GM18861 (cell line): ENCODE measurements at regions not wholly inside any gene's neighbourhood (a gene's known extent, or its start where the extent isn't known, plus 50 kb on each side); places are given as distances from the start of the nearest gene placed in this dataset.
"Not testable (repeated sequence)": the region's sequence is repeated elsewhere in the genome, so short reads cannot be mapped to it uniquely, and the experiment has no call there.

Experiments
- ATAC-seq: cut with Tn5 transposase; IDR thresholded peaks from one replicate; pipeline ENCODE4 v1.9.1; 2021; ENCODE audit not compliant: unreplicated experiment

DNA sequence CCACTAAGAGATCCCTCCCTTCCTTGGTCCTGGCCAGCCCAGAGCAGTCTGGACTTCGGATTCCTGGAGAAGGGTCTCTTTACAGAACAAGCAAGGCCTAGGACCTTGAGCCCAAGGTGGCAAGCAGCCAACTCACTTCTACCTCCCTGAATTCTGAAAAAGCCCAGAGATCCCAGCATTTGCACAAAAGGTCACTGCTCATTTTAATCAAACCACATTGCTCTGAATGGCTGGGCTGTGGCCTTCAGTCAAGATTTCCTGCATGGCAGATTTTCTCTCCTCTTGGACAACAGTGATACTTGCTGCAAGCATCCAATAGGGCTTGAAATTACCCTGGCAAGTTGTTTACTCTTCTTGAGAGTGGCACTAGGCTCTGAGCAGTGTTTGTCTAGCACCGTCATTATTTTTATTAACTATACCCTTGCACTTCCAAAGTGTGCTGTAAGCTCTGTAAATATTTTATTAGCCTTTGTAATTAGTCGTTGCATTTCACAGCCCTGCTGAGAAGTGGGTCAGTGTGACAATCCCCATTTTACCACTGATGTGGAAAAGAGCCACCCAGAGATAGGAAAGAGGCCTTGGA lies 274.7 kb upstream of the CTNNB1 start:
- no peak for ATAC-seq

DNA sequence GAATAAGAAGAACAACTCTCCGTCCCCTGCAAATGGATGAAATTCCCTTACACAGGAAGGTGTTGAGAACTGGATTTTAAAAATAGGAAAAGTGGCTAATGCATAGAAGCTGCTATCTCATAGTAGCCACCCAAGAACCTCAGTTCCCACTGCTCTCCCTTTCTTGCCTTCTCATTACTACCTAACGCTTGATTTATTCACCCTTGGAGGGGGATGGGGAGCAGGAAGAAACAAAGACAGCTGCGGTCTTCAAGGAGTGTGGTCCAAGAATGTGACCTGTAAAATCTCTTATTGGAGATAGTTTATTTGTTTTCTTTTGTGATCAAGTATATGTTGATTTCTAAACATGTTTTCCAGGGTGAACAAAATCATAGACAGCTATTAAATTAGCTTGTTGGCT lies 274.1 kb upstream of the CTNNB1 start:
- ATAC-seq: no peak

DNA sequence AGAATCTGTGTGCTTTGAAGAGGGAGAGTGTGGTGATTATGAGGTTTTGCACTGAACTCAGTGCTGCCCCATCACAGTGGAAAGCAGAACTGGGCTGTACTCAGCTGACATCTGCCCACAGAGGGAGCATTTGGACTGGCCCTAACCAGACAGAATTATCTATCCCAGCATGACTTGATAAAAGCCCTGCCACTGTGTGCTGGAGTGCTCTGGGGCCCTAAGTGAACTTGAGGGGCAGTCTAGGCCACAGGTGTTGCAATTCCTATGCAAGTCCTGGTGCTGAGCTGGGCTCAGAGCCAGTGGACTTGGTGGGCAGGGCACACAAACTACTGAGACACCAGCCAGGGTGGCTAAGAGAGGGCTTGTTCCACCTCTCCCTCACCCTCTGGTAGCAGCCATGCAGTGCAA lies 269.2 kb upstream of the CTNNB1 start:
- ATAC-seq: no peak

DNA sequence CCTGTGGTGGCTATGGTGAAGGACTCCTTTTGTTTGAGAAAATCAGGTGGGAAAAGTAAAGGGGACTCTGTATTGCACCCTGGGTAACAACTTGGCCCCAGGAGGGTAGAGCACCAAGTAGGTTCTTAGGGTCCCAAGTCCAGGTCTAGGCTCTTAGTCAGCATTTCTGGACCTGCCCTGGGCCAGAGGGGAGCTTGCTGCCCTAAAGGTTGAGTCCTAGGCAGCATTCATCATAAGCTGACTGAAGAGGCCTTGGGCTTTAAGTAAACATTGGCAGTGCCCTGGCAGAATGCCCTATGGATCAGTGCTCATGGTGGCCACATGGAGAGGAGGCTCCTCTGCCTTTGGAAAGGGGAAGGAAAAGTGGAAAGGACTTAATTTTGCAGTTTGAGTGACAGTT lies 268.5 kb upstream of the CTNNB1 start:
- no peak for ATAC-seq

DNA sequence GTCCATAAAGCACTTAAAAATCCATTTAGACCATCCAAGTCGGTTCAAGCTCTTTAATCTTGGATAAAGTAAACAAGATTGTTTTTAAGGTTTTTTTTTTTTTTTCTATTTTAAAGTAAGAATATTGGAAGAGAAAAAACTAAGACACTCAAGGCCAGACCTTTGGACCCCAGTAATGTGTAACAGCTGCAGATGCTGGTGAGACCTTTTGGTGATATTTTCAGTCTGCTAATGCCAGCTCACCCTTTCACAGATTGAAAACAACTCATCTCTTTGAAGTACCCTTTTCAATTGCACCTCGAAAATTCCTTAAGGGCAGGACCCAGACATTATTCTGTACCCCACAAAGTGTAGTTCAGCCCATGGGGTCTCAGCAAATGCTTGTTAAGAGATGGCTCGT lies 260.7 kb upstream of the CTNNB1 start:
- no peak for ATAC-seq

DNA sequence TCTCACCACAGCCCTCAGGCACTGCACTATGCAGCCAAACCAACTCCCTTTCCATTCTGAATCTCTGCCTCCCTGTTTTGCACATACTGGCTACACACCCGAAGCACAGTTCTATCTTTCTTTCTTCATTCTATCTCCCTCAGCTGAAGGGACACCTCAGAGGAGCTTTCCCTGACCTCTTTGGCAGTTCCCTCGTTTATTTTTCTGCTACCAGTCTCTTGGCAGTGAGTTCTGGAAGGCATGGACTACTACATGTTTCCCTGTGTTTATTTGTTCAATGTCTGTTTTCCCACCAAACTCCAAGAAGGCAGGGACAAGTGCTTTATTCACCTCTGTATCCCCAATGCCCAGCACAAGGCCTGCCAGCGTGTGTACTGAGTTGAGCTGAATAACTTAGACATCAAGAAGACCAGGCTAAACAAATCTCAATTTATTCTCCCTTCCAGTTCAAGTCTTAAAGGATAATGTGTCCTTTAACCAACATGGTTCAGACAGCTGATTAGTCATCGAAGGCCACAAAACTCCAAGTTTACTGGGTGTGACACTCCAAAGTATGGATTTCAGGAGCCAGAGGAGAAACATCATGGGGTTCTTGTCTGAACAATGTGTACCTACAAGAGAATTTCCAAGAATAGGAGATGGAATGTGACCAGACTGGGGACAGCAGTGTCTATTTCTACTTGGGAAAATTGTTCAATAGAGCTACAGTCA lies 260.1 kb upstream of the CTNNB1 start:
- no peak for ATAC-seq

DNA sequence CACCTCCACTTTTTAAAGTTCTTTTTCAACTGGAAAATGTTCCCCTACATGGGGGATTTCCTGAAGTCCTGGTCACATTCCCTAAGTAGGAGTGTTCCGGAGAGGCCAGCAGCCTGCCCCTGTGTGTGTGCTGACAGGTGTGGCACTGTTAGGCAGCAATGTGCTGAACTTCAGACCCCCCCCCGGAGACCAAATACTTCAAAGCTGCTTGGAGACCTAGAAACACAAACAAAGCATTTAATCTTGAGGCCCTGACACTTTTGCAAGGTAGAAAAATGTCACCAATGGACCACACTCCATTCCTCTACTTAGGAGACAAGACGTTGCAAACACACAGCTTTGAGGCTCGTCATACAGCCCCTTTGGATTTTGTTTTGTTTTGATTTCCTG lies 259.6 kb upstream of the CTNNB1 start:
- ATAC-seq: no peak

DNA sequence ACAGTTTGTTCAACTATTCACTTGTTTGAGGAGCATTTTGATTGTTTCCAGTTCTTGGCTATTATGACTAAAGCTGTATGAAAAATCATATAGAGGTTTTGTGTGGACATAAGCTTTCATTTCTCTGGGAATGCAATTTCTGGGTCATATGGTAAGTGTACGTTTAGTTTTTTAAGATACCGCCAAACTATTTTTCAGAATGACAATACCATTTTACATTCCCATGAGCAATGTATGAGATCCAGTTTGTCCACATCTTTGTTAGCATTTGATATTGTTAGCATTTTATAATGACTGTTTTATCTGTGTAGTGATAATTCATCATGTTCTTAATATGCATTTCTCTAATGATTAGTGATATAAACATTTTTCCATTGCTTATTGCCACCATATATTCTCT lies 258.7 kb upstream of the CTNNB1 start:
- ATAC-seq: no peak

DNA sequence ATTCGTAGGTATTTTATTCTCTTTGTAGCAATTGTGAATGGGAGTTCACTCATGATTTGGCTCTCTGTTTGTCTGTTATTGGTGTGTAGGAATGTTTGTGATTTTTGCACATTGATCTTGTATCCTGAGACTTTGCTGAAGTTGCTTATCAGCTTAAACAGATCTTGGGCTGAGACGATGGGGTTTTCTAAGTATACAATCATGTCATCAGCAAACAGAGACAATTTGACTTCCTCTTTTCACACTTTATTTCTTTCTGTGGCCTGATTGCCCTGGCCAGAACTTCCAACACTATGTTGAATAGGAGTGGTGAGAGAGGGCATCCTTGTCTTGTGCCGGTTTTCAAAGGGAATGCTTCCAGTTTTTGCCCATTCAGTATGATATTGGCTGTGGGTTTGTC lies 252.3 kb upstream of the CTNNB1 start:
- ATAC-seq: not testable (repeated sequence)

DNA sequence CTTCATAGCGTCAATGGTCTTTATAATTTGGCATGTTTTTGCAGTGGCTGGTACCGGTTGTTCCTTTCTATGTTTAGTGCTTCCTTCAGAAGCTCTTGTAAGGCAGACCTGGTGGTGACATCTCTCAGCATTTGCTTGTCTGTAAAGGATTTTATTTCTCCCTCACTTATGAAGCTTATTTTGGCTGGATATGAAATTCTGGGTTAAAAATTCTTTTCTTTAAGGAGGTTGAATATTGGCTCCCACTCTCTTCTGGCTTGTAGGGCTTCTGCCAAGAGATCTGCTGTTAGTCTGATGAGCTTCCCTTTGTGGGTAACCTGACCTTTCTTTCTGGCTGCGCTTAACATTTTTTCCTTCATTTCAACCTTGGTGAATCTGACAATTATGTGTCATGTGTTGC lies 250.0 kb upstream of the CTNNB1 start:
- ATAC-seq: not testable (repeated sequence)

DNA sequence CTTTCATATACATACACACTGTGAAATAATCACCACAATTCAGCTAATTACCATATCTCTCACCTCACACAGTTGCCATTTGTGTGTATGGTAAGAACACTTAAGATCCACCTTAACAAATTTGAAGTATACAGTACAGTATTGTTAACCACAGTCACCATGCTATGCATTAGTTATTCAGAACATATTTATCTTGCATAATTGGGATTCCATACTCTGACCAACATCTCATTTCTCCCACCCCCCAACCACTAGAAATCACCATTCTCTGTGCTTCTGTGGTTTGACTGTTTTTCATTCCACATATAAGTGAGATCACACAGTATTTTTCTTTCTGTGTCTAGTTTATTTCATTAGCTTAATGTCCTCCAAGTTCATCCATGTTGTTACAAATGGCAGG lies 247.7 kb upstream of the CTNNB1 start:
- ATAC-seq: no peak

DNA sequence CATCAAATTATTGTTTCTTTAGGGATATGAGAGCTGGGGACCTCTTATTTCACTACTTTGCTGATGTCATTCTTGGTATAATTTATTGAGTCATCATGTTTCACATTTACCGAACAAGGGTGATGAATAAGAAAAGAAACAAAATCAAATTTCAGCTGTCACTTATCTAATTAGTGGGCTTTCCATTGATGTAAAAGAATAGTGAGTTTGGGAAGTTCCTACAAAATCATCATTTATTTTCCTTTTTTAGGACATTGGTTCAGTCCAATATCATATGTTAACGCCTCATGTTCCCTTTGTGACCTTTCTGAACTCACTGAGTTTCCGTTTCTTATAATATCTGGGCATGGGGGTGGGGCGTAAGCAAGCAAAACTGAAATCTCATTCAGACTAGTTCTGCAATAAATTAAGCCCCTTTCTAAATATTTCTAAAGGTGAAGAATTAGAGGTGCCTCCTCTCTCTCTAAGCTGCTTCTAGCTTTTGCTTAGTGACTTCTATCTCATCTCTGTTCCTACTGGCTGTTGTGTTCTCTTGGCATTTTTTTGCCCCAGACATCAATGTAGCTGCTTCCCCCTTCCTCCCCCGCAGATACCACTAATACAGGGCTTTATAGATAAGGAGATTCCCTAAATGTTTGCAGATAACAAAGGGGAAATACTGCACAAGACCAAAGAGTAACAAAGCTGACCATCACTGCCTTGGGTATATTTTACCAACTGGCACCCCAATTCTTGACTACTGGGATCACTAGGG lies 238.0 kb upstream of the CTNNB1 start:
- no peak for ATAC-seq

DNA sequence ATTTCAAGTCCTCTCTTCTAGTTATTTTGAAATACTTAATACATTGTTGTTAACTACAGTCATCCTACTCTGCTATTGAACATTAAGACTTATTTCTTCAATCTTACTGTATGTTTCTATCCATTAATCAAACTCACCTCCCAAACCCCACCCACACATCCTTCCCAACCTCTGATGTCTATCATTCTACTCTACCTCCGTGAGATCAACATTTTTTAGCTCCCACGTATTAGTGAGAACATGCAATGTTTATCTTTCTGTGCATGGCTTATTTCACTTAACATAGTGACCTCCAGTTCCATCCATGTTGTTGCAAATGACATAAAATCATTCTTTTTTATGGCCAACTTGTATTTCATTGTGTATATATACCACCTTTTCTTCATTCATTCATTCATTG lies 236.6 kb upstream of the CTNNB1 start:
- ATAC-seq: no peak

DNA sequence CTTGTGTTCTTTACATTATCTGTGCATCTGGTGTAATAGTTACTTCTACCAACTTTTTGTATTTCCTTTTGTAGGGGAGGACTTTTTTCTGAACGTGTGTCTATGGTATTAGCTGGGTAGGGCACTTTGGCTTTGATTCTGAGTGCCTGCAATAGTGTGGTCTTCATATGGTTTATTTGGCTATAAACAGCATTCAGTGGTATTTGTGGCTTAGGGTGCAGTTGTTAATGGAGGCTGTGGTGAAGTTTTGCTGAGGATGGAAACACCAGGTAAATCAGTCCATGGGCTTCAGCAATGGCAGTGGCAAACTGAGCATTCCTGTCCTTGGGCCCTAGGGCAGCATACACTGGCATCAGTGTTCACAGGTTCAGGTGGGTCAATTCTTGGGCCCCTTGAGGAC lies 230.6 kb upstream of the CTNNB1 start:
- ATAC-seq: no peak

DNA sequence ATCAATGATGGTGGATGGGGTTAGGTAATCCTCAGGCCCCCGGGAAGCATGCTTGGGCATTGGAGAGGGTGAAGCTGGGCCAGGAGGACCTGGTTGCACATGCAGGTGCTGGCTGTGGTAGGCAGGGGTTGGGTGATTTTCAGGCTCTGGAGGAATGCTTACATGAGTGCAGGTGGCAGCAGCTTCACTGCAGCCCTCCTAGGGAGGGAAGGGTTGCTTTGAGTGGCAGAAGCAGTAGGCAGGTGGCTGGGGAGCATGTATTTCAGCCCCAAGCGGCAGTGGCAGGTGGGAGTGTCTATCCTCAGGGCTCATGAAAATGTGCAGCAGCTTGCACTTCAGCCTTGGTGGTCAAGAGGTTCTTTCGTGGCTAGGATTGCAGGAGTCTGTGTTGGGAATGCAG lies 230.0 kb upstream of the CTNNB1 start:
- ATAC-seq: no peak

DNA sequence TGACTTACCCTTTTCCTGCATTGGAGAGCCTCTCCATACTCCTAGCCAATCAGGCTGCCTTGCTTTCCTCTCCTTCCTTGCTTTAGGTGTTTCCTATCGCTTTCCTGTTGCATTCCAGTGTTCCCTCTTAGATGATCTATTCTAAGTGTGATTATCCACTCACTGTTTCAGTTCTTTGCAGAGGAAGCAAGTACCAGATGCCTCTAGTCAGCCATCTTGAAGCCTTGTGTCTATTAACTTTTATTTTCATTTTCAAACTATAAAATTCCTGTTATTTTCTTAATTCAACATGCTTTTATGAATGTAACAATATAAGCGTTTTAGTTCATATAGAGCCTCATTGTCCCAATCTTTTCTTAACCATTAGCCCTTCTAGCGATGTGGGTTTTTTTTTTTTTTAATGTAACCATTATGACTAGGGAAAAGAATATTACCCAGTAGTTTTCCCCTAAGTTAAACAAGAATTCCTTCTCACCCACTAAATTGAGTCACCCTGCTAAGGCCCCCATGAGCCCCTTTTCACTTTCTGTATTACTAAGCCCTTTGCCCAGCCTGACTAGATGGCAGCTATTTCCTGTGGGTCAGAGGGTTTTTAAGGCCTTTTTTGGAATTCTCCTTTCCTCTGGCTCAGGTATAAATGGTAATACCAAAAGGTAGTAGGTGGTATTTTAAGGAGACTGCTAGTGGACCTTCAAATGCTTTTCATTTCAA lies 229.4 kb upstream of the CTNNB1 start:
- ATAC-seq: no peak

DNA sequence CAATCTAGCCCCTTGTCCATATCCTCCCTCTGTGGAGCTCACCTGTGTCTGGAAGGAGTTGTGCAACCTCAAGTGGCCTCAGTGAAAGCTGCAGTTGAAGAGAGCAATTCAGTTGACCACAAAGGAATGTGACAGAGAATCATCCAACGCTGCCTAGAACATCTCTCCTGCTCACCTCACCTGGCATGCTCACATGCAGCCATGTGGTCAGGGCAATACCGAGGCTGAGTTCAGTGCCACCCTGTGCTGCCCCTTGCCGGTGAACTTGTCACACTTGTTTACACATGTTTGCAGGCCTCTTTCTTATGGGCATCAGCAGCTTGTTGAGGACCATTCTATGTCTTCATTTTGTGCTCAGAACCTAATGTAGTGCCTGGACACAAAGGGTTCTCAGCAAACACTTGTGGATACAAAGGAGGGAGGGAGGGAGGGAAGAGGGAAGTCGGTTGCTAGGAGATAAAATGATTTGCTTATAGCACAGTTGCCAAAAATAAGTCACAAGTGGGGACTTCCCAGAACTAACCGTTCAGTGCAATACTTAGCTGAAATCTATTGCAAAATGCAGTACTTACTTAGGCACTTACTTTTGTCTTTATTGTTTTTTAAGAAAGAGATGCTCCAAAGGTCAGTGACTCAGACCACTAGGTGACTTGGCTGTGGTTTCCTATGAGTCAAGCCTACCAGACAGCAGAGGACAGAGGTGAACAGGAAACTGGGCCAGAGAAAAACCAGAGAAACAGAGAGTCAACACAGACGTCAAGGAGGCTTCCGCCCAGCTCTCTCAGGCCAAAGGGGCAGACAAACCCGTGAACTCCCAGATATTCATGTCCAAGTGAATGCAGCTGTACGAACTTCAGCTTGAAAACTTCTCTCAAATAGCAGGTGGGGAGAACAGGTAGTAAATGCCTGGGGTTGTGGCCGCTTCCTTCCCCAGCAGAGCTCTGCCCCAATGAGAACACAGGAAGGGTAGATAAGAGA lies 227.8 kb upstream of the CTNNB1 start:
- peak; percentile 97 for ATAC-seq

DNA sequence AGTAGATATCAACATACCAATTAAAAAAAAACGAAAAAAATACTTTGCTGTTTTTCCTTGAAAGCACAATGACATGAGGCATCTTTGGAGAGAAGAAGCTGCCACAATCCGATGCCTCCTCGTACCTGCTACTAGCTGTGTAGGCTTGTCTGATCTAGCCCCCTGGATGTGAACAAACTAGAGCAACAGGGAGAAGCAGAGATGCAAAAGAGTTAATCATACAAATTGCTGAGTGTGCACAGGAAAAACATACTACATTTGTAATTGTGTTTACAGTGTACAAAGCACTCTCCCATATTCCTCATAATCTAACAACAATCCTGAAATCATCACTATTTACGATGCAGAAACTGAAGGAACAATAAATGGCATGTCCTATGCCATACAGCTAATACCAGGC lies 227.0 kb upstream of the CTNNB1 start:
- ATAC-seq: no peak

DNA sequence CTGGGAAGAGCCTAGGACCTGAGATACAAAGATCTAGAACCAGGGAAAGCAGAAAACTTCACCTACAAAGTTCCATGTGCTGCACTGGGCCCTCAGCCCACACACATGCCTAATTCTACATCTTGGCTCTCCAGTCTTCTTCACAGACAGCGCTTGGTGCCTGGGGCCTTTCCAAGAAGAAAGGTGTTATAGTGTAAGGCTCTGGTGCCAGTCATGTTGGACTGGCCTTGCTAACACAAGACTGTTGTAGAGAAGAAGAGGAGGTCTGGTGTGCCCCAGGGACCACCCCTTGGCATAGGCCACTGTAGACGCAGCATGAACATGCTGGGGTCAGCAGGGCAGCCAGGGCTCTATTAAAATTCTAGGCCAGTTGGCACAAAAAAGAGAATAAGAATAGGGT lies 226.2 kb upstream of the CTNNB1 start:
- ATAC-seq: no peak

DNA sequence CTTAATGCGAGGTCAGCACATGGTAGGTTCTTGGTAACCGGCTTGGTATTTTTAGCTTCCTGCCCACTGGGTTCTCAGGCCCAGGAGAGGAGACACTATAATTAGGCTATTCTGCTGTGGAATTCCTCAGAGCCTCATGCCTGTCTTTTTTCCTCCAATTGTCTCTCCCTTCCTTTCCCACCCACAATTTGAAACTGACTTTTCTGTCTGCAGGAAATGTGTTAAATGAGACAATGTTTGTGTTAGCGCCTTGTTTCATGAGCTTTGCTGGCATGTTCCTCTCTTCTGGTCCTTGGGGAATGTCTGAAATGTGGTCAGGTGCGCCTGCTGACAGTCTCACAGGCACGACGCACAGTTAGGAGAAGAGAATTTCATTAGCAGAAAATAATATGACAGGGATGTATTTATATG lies 223.6 kb upstream of the CTNNB1 start:
- no peak for ATAC-seq

DNA sequence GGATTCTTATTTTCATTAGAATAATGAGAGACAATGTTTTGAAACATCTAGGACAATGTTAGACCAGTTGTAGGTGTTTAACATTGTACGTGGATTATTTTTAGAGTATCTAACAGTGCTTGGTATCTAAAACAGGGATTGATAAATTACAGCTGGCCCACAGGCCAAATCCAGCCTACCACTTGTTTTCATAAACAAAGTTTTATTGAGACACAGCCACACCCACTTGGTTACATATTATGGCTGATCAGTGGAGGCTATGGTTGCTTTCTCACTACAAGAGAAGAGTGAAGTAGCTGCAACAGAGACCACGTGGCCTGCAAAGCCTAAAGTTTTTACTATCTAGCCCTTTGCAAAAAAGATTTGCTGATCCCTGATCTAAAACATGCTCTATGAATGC lies 223.1 kb upstream of the CTNNB1 start:
- no peak for ATAC-seq
